B cell (primary cell): ENCODE measurements at regions not wholly inside any gene's neighbourhood (a gene's known extent, or its start where the extent isn't known, plus 50 kb on each side); places are given as distances from the start of the nearest gene placed in this dataset.

Experiments
- ATAC-seq: fragments of 200-7000 bp; cut with Tn5 transposase; one replicate; pipeline ENCODE4 v1.10.0; 2021; ENCODE audit warnings: low read depth, mild to moderate bottlenecking, moderate number of reproducible peaks, moderate library complexity
- CTCF ChIA-PET: fragments of 350-600 bp; sonication (Branson Sonifier 250); formaldehyde crosslinking; loops from one replicate; lab custom pipeline; 2021; ENCODE audit warnings: antibody characterized with exemption, inconsistent platforms; lab: Charles Lee
- POLR2A ChIA-PET: fragments of 350-600 bp; sonication (Branson Sonifier 250); formaldehyde crosslinking; loops from one replicate; lab custom pipeline; 2021; ENCODE audit warnings: antibody characterized with exemption; lab: Charles Lee
- DNase-seq: peaks from one replicate; pipeline ENCODE4 v3.0.0; 2013
- H2AFZ ChIP-seq: 2 replicates; pipeline ENCODE4 v1.6.1; 2012; ENCODE audit warnings: mild to moderate bottlenecking, low read depth, low read length; ENCODE audit not compliant: insufficient read depth, poor library complexity, severe bottlenecking
- H3K27ac ChIP-seq, 2 donors: 1 replicate in 1 of 2; 2 replicates in 1 of 2; pipeline ENCODE4 v1.5.1; 2012 to 2013; ENCODE audit warnings: low read length in 2 of 2, mild to moderate bottlenecking in 2 of 2, moderate library complexity in 1 of 2
- H3K27me3 ChIP-seq, 4 experiments: fragments of 200-600 bp in 1 of 4; sonication (generic) in 1 of 4; replicated peaks in 1 of 4; 1 replicate in 2 of 4; 2 replicates in 2 of 4; pipeline versions ENCODE4 v1.6.1 to v1.7.0; 2013 to 2016; ENCODE audit warnings: low read length in 3 of 4, mild to moderate bottlenecking in 2 of 4, mixed read lengths in 1 of 4, moderate library complexity in 1 of 4; ENCODE audit not compliant: insufficient read depth in 4 of 4, control insufficient read depth in 3 of 4; ENCODE audit errors: control extremely low read depth in 1 of 4
- H3K36me3 ChIP-seq, 2 experiments: replicated peaks in 1 of 2; 1 replicate in 1 of 2; 2 replicates in 1 of 2; pipeline versions ENCODE4 v1.6.1 to v1.7.1; 2013; ENCODE audit warnings: low read length in 1 of 2; ENCODE audit not compliant: insufficient read depth in 2 of 2, control insufficient read depth in 1 of 2; ENCODE audit errors: control extremely low read depth in 1 of 2, extremely low read depth in 1 of 2
- H3K4me1 ChIP-seq, 2 donors: fragments of 200-600 bp in 1 of 2; sonication (generic) in 1 of 2; 1 replicate in 1 of 2; 2 replicates in 1 of 2; pipeline versions ENCODE4 v1.5.1 to v1.6.1; 2013 to 2017; ENCODE audit warnings: low read length in 2 of 2; ENCODE audit not compliant: control insufficient read depth in 2 of 2, insufficient read depth in 2 of 2
- H3K4me2 ChIP-seq: replicated peaks from 2 replicates; pipeline ENCODE3; 2012; ENCODE audit warnings: mild to moderate bottlenecking, low read depth, low read length; ENCODE audit not compliant: poor library complexity, severe bottlenecking
- H3K4me3 ChIP-seq, 5 experiments: fragments of 200-600 bp in 1 of 5; sonication (generic) in 1 of 5; 1 replicate in 3 of 5; 2 replicates in 2 of 5; pipeline versions ENCODE4 v1.5.1 to v1.7.0; 2011 to 2016; ENCODE audit warnings: low read length in 4 of 5, mild to moderate bottlenecking in 4 of 5, low read depth in 2 of 5, control low read depth in 1 of 5, moderate library complexity in 1 of 5; ENCODE audit not compliant: insufficient read depth in 1 of 5; ENCODE audit errors: control extremely low read depth in 1 of 5, extremely low read depth in 1 of 5
- H3K79me2 ChIP-seq: fragments of 200-600 bp; sonication (generic); one replicate; pipeline ENCODE4 v1.6.0; 2016; ENCODE audit warnings: low read length; ENCODE audit not compliant: control insufficient read depth, insufficient read depth
- H3K9ac ChIP-seq: fragments of 200-600 bp; sonication (generic); 2 replicates; pipeline ENCODE4 v1.6.1; 2017; ENCODE audit warnings: mild to moderate bottlenecking, low read length, moderate library complexity
- H3K9me3 ChIP-seq, 3 donors: one replicate each; pipeline versions ENCODE4 v1.6.1 to v1.7.1; 2013; ENCODE audit warnings: low read length in 2 of 3; ENCODE audit not compliant: control insufficient read depth in 2 of 3, insufficient read depth in 1 of 3; ENCODE audit errors: control extremely low read depth in 1 of 3
- H4K20me1 ChIP-seq: 2 replicates; pipeline ENCODE4 v1.6.0; 2012; ENCODE audit warnings: mild to moderate bottlenecking, low read length; ENCODE audit not compliant: insufficient read depth, control insufficient read depth, poor library complexity, severe bottlenecking
- H3K27ac Mint-ChIP-seq: one replicate; pipeline ENCODE4 v1.8.0; 2021; ENCODE audit warnings: mixed read lengths
- H3K27me3 Mint-ChIP-seq: one replicate; pipeline ENCODE4 v1.8.0; 2021; ENCODE audit warnings: mixed read lengths
- H3K4me1 Mint-ChIP-seq: one replicate; pipeline ENCODE4 v1.8.0; 2021; ENCODE audit warnings: mixed read lengths
- H3K4me3 Mint-ChIP-seq: one replicate; pipeline ENCODE4 v1.8.0; 2021; ENCODE audit warnings: mixed read lengths
- H3K9me3 Mint-ChIP-seq: one replicate; pipeline ENCODE4 v1.8.0; 2022; ENCODE audit warnings: mixed read lengths; ENCODE audit not compliant: insufficient read depth
- CTCF ChIP-seq: fragments of 200-600 bp; IDR thresholded peaks from one replicate; pipeline ENCODE4 v1.8.0; 2022; ENCODE audit warnings: antibody characterized with exemption, mild to moderate bottlenecking
- EZH2 ChIP-seq: IDR thresholded peaks from 2 replicates; pipeline ENCODE4 v1.6.1; 2012; ENCODE audit warnings: borderline replicate concordance, low read depth, mild to moderate bottlenecking, moderate library complexity, low read length; ENCODE audit not compliant: insufficient read depth, poor library complexity, severe bottlenecking
- WGBS: methylation state at CpG from one replicate; pipeline ENCODE4 v1.1.5; 2013; ENCODE audit warnings: missing lambda C conversion rate; ENCODE audit not compliant: insufficient coverage; 5-methylcytosine and 5-hydroxymethylcytosine counted together
- intact Hi-C: fragments of 100-400 bp; cut with micrococcal nuclease; formaldehyde crosslinking; loops from one replicate; pipeline ENCODE4 v1.10.0; 2022

GRCh38 chr1:242870966-242871365 lies 346.5 kb upstream of the PLD5 start:
- Mint-ChIP-seq H3K4me3 (no peak overlapping the region), H3K4me1 (no peaks in the 10 kb centered on the region), H3K27me3 (peaks cover 6% of the 10 kb centered on the region), H3K27ac (no peak overlapping the region), H3K9me3 (no peaks in the 10 kb centered on the region)
- Histone ChIP-seq H3K4me3 (no peak overlapping the region), H2AFZ (no peak overlapping the region), H3K79me2 (no peaks in the 10 kb centered on the region), H4K20me1 (no peaks in the 10 kb centered on the region), H3K4me1 (no peaks in the 10 kb centered on the region), H3K27ac (no peak overlapping the region), H3K9me3 (no peaks in the 10 kb centered on the region), H3K4me2 (no peak overlapping the region), H3K27me3 (no peaks in the 10 kb centered on the region), H3K9ac (no peak overlapping the region), H3K36me3 (no peaks in the 10 kb centered on the region)
- ChIA-PET CTCF (no interaction called here), POLR2A (no interaction called here)
- no peak for ATAC-seq
- intact Hi-C loops, result no loop called here
- DNase-seq, result no peak
- no peak for TF ChIP-seq CTCF
- TF ChIP-seq EZH2, result no peak

- CTCF ChIA-PET, result no interaction called here
- Histone ChIP-seq H4K20me1 (no peaks in the 10 kb centered on the region), H3K4me3 (no peak overlapping the region), H3K9me3 (no peaks in the 10 kb centered on the region), H3K36me3 (no peaks in the 10 kb centered on the region), H3K4me2 (no peak overlapping the region), H3K79me2 (no peaks in the 10 kb centered on the region), H3K27ac (no peak overlapping the region), H3K9ac (no peak overlapping the region), H3K27me3 (peaks cover 0 to 11% (median 2%) of the 10 kb centered on the region in 4 experiments), H2AFZ (no peak overlapping the region), H3K4me1 (no peaks in the 10 kb centered on the region)
- POLR2A ChIA-PET, result no interaction called here
- Mint-ChIP-seq H3K9me3 (peaks cover 2% of the 10 kb centered on the region), H3K27me3 (peaks cover 25% of the 10 kb centered on the region), H3K4me3 (no peak overlapping the region), H3K27ac (no peak overlapping the region), H3K4me1 (no peaks in the 10 kb centered on the region)
- TF ChIP-seq EZH2 (no peak), CTCF (no peak)
- intact Hi-C loops, result no loop called here
- ATAC-seq, result no peak
- no peak for DNase-seq
- WGBS, result 0% methylated on average over 1 of the region's 4 CpGs
These were observed 331.8 kb upstream of the PLD5 start for GRCh38 chr1:242856289-242856688.
